Activated T-cell treated with anti-CD3 and anti-CD28 coated beads for 48 hours (primary cell): ENCODE measurements at regions not wholly inside any gene's neighbourhood (a gene's known extent, or its start where the extent isn't known, plus 50 kb on each side); places are given as distances from the start of the nearest gene placed in this dataset.

ENCODE experiments used
- DNase-seq: peaks from one replicate; pipeline ENCODE4 v3.0.0-alpha.2; 2020; ENCODE audit warnings: low read depth

- DNase-seq, result no peak
Observed at GRCh38 chr17:70230850-70231640, 61.7 kb downstream of the KCNJ2 start.

GRCh38 chr17:70232466-70232865 lies 63.1 kb downstream of the KCNJ2 start:
- no peak for DNase-seq

- DNase-seq, result no peak
Observed at GRCh38 chr17:70235252-70235651, 65.9 kb downstream of the KCNJ2 start.

DNA sequence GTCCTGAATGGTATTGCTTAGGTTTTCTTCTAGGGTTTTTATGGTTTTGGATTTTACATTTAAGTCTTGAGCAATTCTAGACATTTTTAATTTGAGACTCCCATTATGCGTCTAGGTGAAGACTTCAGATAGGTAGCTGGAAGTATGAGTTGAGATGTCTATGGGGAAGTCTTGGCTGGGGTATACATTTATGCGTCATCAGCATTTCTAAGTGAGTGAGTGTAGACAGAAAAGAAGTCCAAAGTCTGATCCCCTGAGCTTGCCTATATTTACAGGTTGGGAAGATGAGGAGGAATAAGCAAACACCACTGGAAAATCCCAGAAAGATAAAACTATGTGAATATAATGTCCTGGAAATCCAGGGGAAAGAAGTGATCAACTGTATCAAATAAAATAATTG lies 68.9 kb downstream of the KCNJ2 start:
- no peak for DNase-seq

- no peak for DNase-seq
Observed at GRCh38 chr17:70238646-70239045, 69.3 kb downstream of the KCNJ2 start.

GRCh38 chr17:70239391-70239826 lies 70.1 kb downstream of the KCNJ2 start:
- no peak for DNase-seq

- no peak for DNase-seq
Observed at GRCh38 chr17:70241071-70241470, 71.7 kb downstream of the KCNJ2 start.

- no peak for DNase-seq
Observed at GRCh38 chr17:70242781-70243437, 73.6 kb downstream of the KCNJ2 start.

DNA sequence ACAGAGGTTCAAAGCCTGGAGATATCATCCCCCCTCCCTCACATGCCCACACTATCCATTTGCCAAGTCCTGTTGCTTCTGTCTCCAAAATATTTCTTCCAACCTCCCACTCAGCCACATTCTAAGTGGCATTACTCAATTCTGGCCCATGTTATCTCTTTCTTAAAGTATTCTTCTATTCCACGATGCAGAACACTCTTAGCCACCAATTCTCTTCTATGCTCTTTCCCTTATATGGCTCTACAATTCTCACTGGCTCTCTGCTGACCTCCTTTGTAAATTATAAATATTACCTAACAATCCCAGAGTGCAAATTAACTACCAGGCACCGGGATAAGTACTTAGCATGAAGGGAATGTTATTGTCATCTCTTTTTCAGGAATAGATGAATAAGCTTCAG lies 82.4 kb downstream of the KCNJ2 start:
- no peak for DNase-seq

GRCh38 chr17:70254735-70255460 lies 85.6 kb downstream of the KCNJ2 start:
- no peak for DNase-seq

- DNase-seq, result no peak
Observed at GRCh38 chr17:70256751-70257150, 87.4 kb downstream of the KCNJ2 start.

- no peak for DNase-seq
Observed at GRCh38 chr17:70258465-70258864, 89.1 kb downstream of the KCNJ2 start.

- no peak for DNase-seq
Observed at GRCh38 chr17:70259400-70259799, 90.1 kb downstream of the KCNJ2 start.

- DNase-seq, result no peak
Observed at GRCh38 chr17:70261170-70261569, 91.8 kb downstream of the KCNJ2 start.

- DNase-seq, result no peak
Observed at GRCh38 chr17:70265471-70265870, 96.1 kb downstream of the KCNJ2 start.

- DNase-seq, result no peak
Observed at GRCh38 chr17:70266394-70266793, 97.1 kb downstream of the KCNJ2 start.

- no peak for DNase-seq
Observed at GRCh38 chr17:70268383-70268782, 99.1 kb downstream of the KCNJ2 start.

- DNase-seq, result no peak
Observed at GRCh38 chr17:70270554-70270953, 101.2 kb downstream of the KCNJ2 start.

DNA sequence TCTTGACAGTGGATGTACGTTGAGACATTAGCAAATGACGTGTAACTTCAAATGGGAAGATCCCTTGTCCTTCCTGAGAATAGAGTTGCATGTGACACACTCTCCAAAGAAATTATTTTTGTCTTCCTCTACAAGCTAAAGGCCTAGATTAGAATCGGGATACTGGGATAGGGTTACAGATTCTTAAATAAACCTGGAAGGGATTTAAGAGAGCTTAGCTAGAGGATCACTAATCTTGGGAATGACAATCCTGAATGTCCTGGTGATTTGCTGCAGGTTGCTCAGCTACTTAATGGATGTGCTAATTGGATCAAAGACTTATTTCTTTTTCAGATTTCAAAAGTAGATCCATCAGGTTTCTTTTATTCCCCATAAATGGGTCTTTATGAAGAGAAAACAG lies 101.9 kb downstream of the KCNJ2 start:
- no peak for DNase-seq

DNA sequence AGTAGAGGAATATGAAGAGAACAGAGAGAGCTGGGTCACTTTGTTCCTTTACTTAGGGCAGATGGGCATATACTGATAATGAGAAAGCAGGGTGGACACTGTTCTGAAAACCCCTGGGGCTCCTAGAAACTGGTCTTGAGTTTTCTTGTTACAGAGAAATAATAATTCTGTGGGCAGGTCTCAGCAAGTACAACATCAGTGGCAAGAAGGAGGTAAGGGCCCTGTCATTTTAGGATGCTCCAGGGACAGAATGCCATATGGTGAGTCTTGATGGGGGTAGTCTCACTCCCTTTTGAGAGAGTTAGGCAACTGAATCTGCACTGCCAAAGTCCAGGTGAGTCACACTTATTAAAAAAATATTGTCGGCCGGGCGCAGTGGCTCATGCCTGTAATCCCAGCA lies 102.3 kb downstream of the KCNJ2 start:
- DNase-seq, result no peak

- no peak for DNase-seq
Observed at GRCh38 chr17:70274255-70274654, 104.9 kb downstream of the KCNJ2 start.

- no peak for DNase-seq
Observed at GRCh38 chr17:70276906-70277305, 107.6 kb downstream of the KCNJ2 start.

- no peak for DNase-seq
Observed at GRCh38 chr17:70278844-70279462, 109.6 kb downstream of the KCNJ2 start.
